ENCODE measurements at regions not wholly inside any gene's neighbourhood (a gene's known extent, or its start where the extent isn't known, plus 50 kb on each side); places are given as distances from the start of the nearest gene placed in this dataset.

DNA sequence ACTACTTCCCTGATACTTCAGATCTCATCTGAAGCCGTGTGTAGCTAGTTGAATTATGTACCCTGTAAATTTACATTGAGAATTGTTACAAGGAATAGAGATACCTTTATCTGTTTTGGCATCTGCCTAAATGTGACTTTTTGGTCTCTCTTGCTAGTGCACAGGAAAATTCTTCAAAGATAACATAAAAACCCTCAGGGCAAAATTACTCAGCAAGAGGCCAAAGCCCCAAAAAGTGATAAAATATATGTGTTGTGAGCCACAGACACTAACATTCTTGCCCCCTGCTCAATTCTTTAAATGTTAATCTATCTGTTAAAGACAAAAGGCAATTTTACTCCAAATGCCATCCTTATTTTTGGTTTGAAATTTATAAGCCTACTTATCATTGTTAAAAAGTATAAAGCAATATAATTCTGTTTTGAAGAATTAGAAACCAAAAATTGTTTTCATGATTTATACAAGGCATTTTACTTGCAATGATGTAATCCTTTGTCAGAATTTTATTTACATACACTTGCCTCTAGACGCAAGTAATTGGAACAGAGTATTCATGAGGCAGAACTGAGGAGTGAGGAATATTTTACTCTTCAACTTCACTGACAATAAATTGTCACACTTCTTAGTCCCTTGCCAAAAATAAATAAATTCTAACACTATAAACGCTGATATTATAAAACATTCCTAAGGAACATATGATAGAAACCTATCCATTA, 186.2 kb downstream of the EPM2A start:
- no peak overlapping the region for H3K4me3 Mint-ChIP-seq
- no peaks in the 10 kb centered on the region; a peak in 1 of 5 replicates for H3K9me3 Mint-ChIP-seq
- Histone ChIP-seq H3K27ac (ENCODE audit: insufficient read length, low read depth, low read length) (no peak overlapping the region), H2BK12ac (ENCODE audit: insufficient read length, low read depth, low read length) (no peak overlapping the region), H3K27me3 (ENCODE audit: insufficient read depth, low read length) (no peaks in the 10 kb centered on the region), H3K4me2 (ENCODE audit: insufficient read depth, insufficient read length, low read length) (no peak overlapping the region), H2BK120ac (ENCODE audit: low read depth, low read length, poor library complexity, severe bottlenecking) (no peak overlapping the region), H3K9ac (ENCODE audit: extremely low read depth, insufficient read length, low read length) (no peak overlapping the region), H3K23me2 (ENCODE audit: insufficient read length, low read depth, low read length, poor library complexity, severe bottlenecking) (no peaks in the 10 kb centered on the region), H3K9me3 (ENCODE audit: control insufficient read depth, low read depth, low read length) (no peaks in the 10 kb centered on the region), H3K79me2 (ENCODE audit: insufficient read depth, low read length) (no peaks in the 10 kb centered on the region), H2BK15ac (ENCODE audit: low read depth, low read length) (no peak overlapping the region), H2BK20ac (ENCODE audit: low read depth, low read length, poor library complexity, severe bottlenecking) (no peak overlapping the region), H2AFZ (ENCODE audit: low read length) (no peak overlapping the region), H3K56ac (ENCODE audit: insufficient read length, low read depth, low read length) (no peak overlapping the region), H3K4ac (ENCODE audit: low read depth, low read length) (no peak overlapping the region), H3K23ac (ENCODE audit: insufficient read length, low read depth, low read length) (no peak overlapping the region), H2BK5ac (ENCODE audit: insufficient read length, low read length) (no peak overlapping the region), H2AK5ac (ENCODE audit: insufficient read length, low read length) (no peak overlapping the region), H4K20me1 (ENCODE audit: control insufficient read depth, insufficient read depth, insufficient read length) (no peaks in the 10 kb centered on the region), H4K5ac (ENCODE audit: insufficient read length, low read depth, low read length) (no peak overlapping the region), H3K14ac (ENCODE audit: insufficient read depth, low read length) (no peak overlapping the region), H3K79me1 (ENCODE audit: insufficient read depth, low read depth, low read length, poor library complexity, severe bottlenecking) (no peaks in the 10 kb centered on the region), H3K4me1 (ENCODE audit: insufficient read depth, low read length) (no peaks in the 10 kb centered on the region), H3T11ph (ENCODE audit: low read length) (no peak overlapping the region), H3K18ac (ENCODE audit: insufficient read length, low read depth, low read length) (no peak overlapping the region), H4K8ac (replicated peaks; ENCODE audit: insufficient read length, low read depth, low read length) (no peak overlapping the region), H4K91ac (ENCODE audit: insufficient read length, low read depth, low read length) (no peak overlapping the region)
- peaks cover 0 to 5% (median 0%) of the 10 kb centered on the region in 3 experiments; a peak in 1 of 7 replicates for H3K36me3 Mint-ChIP-seq (ENCODE audit: insufficient read depth in 1 of 3, low read depth in 3 of 3)
- peaks cover 6 to 10% of the 10 kb centered on the region in 2 experiments for H3K4me1 Mint-ChIP-seq
- H3K27me3 Mint-ChIP-seq (ENCODE audit: low read depth) = no peaks in the 10 kb centered on the region
- TF ChIP-seq CTCF (conservative IDR thresholded peaks at IDR 0.05) = no peak
- no peak for DNase-seq
- no peak overlapping the region for H3K27ac Mint-ChIP-seq
- WGBS (ENCODE audit: extremely low coverage, insufficient read length, low lambda C conversion rate) = no CpG with 5 or more reads among the region's 3 CpGs

Data from H9 (cell line).